Adrenal gland (tissue), 9 donors: ENCODE measurements at regions not wholly inside any gene's neighbourhood (a gene's known extent, or its start where the extent isn't known, plus 50 kb on each side); places are given as distances from the start of the nearest gene placed in this dataset.

ENCODE experiments used
- DNase-seq, 7 donors: peaks; one replicate each; pipeline ENCODE4 v3.0.0-alpha.2; 2019 to 2020
- H3K27ac ChIP-seq, 5 donors: fragments of 200-600 bp; sonication (generic) in 4 of 5; 1 replicate in 3 of 5; 2 replicates in 2 of 5; pipeline versions ENCODE4 v1.5.1 to v1.8.0; 2016 to 2020; ENCODE audit warnings: mild to moderate bottlenecking in 1 of 5
- H3K27me3 ChIP-seq: fragments of 200-600 bp; 2 replicates; pipeline ENCODE4 v1.8.0; 2021
- H3K36me3 ChIP-seq, 2 donors: fragments of 200-600 bp; replicated peaks in 1 of 2; 1 replicate in 1 of 2; 2 replicates in 1 of 2; pipeline versions ENCODE4 v1.5.1 to v1.8.0; 2018 to 2022
- H3K4me1 ChIP-seq, 2 donors: fragments of 200-600 bp; replicated peaks in 1 of 2; 1 replicate in 1 of 2; 2 replicates in 1 of 2; pipeline versions ENCODE4 v1.5.1 to v1.8.0; 2018 to 2021
- H3K4me3 ChIP-seq, 4 donors: fragments of 200-600 bp; sonication (generic) in 3 of 4; one replicate each; pipeline ENCODE4 v1.5.1; 2016 to 2018
- H3K9me3 ChIP-seq, 3 donors: fragments of 200-600 bp; sonication (generic) in 1 of 3; replicated peaks in 1 of 3; 1 replicate in 2 of 3; 2 replicates in 1 of 3; pipeline versions ENCODE4 v1.5.1 to v1.8.0; 2016 to 2021
- POLR2A ChIP-seq, 2 donors: fragments of 450-650 bp; IDR thresholded peaks; one replicate each; pipeline ENCODE4 v1.6.1; 2017; ENCODE audit warnings: antibody characterized with exemption in 2 of 2, mild to moderate bottlenecking in 2 of 2, moderate library complexity in 1 of 2
- WGBS, 4 donors: extraction: QIAGEN DNeasy Blood & Tissue Kit in 2 of 4; methylation state at CpG; one replicate each; pipeline versions ENCODE4 v1.1.5 to v1.1.7; 2013 to 2017; 5-methylcytosine and 5-hydroxymethylcytosine counted together
- intact Hi-C, 2 donors: fragments of 100-400 bp; cut with DNase I; formaldehyde crosslinking; loops; one replicate each; pipeline versions ENCODE4 v1.14.1 to v1.15.0; 2022 to 2023
- TF ChIP-seq, protein P1 (sequence below), 6 experiments: fragments of 450-650 bp in 4 of 6; fragments of 200-600 bp in 2 of 6; sonication (generic) in 1 of 6; IDR thresholded peaks; 1 replicate in 5 of 6; 2 replicates in 1 of 6; pipeline versions ENCODE4 v1.5.1 to v1.8.0; 2016 to 2021; ENCODE audit warnings: antibody characterized with exemption in 6 of 6, mild to moderate bottlenecking in 2 of 6, moderate library complexity in 1 of 6
- donor health status: healthy with polysubstance abuse.
- donor health status: Bipolar disorder and iron deficiency.
- donor health status: DM: yes; HTN: yes; CAD: no.
- donor health status: DM: no; HTN: no; CAD: no.
- donor health status: DM: no; HTN: no; CAD: no.

DNA sequence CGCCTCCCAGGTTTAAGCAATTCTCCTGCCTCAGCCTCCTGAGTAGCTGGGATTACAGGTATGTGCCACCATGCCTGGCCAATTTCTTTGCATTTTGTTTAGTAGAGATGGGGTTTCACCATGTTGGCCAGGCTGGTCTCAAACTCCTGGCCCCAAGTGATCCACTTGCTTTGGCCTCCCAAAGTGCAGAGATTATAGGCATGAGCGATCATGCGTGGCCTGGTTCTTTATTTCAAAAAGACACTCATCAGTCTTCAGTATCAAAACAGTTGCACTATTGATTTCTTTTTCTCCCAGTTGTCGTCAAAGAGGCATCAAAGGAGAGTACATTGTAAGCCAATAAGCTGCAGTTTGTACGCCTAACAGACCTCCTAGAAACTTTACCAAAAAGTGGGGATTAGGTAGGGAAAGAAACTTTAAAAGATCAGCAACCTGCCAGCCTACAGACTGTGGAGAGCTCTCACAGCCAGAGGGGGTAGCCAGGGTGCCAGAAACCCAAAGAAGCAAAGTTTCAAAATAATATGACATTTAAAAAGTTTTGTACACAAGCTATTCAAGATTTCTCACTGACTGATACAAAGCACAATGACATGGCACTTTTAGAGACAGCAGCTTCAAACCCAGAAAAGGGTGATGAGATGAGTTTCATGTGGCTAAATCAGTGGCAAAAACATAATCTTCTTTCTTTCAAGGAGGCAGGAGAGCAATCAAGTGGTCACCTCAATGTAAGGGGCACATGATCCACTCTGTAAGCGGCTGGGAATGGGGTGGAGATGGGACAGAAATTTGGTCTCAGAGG is 83.0 kb upstream of the RALY start:
- no peaks in the 10 kb centered on the region for H3K27me3 ChIP-seq
- intact Hi-C loops, result no loop called here
- 85 to 94% (median 89%) methylated on average over 6 of the region's 6 CpGs for WGBS, 4 donors
- no peak for DNase-seq
- no peak overlapping the region for H3K4me3 ChIP-seq
- no peaks in the 10 kb centered on the region for H3K36me3 ChIP-seq
- H3K4me1 ChIP-seq, result no peaks in the 10 kb centered on the region
- no peak overlapping the region for H3K27ac ChIP-seq
- TF ChIP-seq, protein P1, sequence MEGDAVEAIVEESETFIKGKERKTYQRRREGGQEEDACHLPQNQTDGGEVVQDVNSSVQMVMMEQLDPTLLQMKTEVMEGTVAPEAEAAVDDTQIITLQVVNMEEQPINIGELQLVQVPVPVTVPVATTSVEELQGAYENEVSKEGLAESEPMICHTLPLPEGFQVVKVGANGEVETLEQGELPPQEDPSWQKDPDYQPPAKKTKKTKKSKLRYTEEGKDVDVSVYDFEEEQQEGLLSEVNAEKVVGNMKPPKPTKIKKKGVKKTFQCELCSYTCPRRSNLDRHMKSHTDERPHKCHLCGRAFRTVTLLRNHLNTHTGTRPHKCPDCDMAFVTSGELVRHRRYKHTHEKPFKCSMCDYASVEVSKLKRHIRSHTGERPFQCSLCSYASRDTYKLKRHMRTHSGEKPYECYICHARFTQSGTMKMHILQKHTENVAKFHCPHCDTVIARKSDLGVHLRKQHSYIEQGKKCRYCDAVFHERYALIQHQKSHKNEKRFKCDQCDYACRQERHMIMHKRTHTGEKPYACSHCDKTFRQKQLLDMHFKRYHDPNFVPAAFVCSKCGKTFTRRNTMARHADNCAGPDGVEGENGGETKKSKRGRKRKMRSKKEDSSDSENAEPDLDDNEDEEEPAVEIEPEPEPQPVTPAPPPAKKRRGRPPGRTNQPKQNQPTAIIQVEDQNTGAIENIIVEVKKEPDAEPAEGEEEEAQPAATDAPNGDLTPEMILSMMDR (IDR thresholded peaks at IDR 0.05), result no peak
- no peak for TF ChIP-seq POLR2A (IDR thresholded peaks at IDR 0.05)
- H3K9me3 ChIP-seq, result no peaks in the 10 kb centered on the region

DNA sequence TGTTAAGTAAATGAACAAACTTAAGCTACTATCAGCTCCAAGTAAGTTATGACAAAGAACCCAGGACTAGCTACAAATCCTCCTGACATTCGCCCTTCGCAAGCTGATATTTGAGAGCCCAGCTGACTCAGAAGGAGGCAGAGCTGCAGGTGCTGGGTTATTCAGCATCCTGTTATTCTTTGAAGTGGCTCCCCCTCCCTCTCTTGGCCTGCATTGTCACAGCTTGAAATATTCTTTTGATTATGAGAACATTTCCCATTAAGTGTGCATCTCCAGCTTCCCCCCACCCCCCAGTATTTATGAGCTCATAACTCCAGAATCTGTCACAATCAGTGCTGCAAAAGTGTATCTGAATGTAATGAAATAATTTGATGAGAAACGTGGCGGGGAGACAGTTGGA is 78.8 kb upstream of the RALY start:
- H3K4me3 ChIP-seq, result no peak overlapping the region
- no peaks in the 10 kb centered on the region for H3K4me1 ChIP-seq
- H3K9me3 ChIP-seq, result no peaks in the 10 kb centered on the region
- TF ChIP-seq, protein P1 (IDR thresholded peaks at IDR 0.05), result no peak
- TF ChIP-seq POLR2A (IDR thresholded peaks at IDR 0.05), result no peak
- H3K36me3 ChIP-seq, result no peaks in the 10 kb centered on the region
- WGBS, 4 donors, result 50 to 70% (median 60%) methylated on average over 4 of the region's 4 CpGs
- intact Hi-C loops, result no loop called here
- H3K27me3 ChIP-seq, result no peaks in the 10 kb centered on the region
- peak in 2 of 7 donors; percentile 27 to 33 for DNase-seq
- no peak overlapping the region for H3K27ac ChIP-seq

DNA sequence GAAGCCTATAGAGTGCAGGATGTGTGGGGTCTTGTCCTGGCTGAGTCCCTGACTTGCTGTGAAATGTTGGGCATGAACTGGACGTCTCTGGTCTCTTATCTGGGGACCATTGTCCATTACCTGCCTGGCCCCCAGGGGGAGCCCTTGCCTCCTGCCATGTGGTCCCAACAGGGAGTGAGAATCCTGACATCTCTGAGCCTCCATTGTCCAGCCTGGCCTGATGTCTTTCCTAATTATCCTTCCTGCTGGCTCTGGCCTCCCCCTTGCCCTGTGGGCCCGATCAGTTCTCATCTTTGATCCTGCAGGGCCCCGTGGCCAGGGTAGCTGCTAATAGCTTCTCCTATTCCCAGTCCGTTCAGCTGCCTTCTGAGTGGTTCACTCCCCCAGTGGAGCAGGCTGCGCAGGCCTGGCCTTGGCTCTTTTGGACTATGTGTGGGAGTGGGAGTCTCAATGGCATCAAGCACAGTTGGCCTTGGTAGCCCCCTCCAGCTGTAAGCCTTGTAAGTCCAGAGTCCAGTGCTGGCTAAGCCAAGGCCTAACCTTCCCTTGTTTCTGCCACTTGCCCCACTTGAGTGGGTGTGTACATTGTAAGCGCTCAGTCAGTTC is 77.9 kb upstream of the RALY start:
- Histone ChIP-seq H3K9me3 (no peaks in the 10 kb centered on the region), H3K27me3 (no peaks in the 10 kb centered on the region), H3K4me1 (no peaks in the 10 kb centered on the region), H3K27ac (no peak overlapping the region), H3K36me3 (no peaks in the 10 kb centered on the region), H3K4me3 (no peak overlapping the region)
- no peak for TF ChIP-seq POLR2A (IDR thresholded peaks at IDR 0.05)
- TF ChIP-seq, protein P1 (IDR thresholded peaks at IDR 0.05), result peak; percentile 24 to 56 (median 44)
- WGBS, 4 donors, result 50 to 82% (median 81%) methylated on average over 4 to 6 of the region's 6 CpGs
- DNase-seq, result peak; percentile 21 to 68 (median 32)
- intact Hi-C loops, result no loop called here

DNA sequence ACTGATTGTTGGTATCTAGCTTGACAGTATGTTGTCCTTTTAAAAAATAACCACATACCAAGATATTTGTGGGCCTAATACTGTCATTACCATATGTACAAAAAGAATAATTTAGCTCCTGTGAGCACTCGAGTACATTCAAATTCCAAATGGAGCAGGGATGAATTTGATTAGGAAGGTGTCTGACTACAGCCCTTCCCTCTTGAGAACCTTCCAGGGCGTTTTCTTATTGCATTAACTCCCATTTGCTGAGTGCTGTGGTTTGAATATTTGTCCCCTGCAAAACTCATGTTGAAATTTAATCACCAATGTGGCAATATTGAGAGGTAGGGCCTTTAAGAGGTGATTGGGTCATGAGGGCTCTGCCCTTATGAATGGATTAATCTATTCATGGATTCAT is 76.9 kb upstream of the RALY start:
- intact Hi-C loops, result no loop called here
- Histone ChIP-seq H3K4me1 (no peaks in the 10 kb centered on the region), H3K4me3 (no peak overlapping the region), H3K27me3 (no peaks in the 10 kb centered on the region), H3K36me3 (no peaks in the 10 kb centered on the region), H3K27ac (no peak overlapping the region), H3K9me3 (no peaks in the 10 kb centered on the region)
- TF ChIP-seq POLR2A (IDR thresholded peaks at IDR 0.05), result no peak
- TF ChIP-seq, protein P1 (IDR thresholded peaks at IDR 0.05), result no peak
- WGBS, 4 donors, result 67 to 88% (median 84%) methylated on average over 2 of the region's 2 CpGs
- no peak for DNase-seq
